Mucosa of descending colon (tissue), 3 donors: ENCODE measurements at regions not wholly inside any gene's neighbourhood (a gene's known extent, or its start where the extent isn't known, plus 50 kb on each side); places are given as distances from the start of the nearest gene placed in this dataset.
"Not testable (repeated sequence)": the region's sequence is repeated elsewhere in the genome, so short reads cannot be mapped to it uniquely, and the experiment has no call there.

Experiments used
- ATAC-seq: fragments of 200-7000 bp; cut with Tn5 transposase; one replicate; pipeline ENCODE4 v1.9.1; 2020; ENCODE audit warnings: mild to moderate bottlenecking, moderate library complexity
- DNase-seq, 3 donors: peaks; one replicate each; pipeline ENCODE4 v3.0.0-alpha.2; 2020
- H3K36me3 ChIP-seq: fragments of 200-600 bp; one replicate; pipeline ENCODE4 v1.8.0; 2021; ENCODE audit warnings: low read depth, mild to moderate bottlenecking
- H3K4me1 ChIP-seq: fragments of 200-600 bp; one replicate; pipeline ENCODE4 v1.8.0; 2021; ENCODE audit warnings: low read depth, mild to moderate bottlenecking
- H3K4me3 ChIP-seq: fragments of 200-600 bp; one replicate; pipeline ENCODE4 v1.8.0; 2021; ENCODE audit warnings: mild to moderate bottlenecking
- H3K9me3 ChIP-seq: fragments of 200-600 bp; one replicate; pipeline ENCODE4 v1.8.0; 2021; ENCODE audit warnings: mild to moderate bottlenecking
- CTCF ChIP-seq: fragments of 200-600 bp; IDR thresholded peaks from one replicate; pipeline ENCODE4 v1.8.0; 2022; ENCODE audit warnings: antibody characterized with exemption, mild to moderate bottlenecking
- intact Hi-C, 2 donors: fragments of 100-400 bp; cut with DNase I in 1 of 2; cut with micrococcal nuclease in 1 of 2; formaldehyde crosslinking; loops; one replicate each; pipeline versions ENCODE4 v1.11.0 to v1.11.1; 2022; cut with DNase I, micrococcal nuclease
- donor health status: DM: no; HTN: no; CAD: no; lungs with moderate emphysema.
- donor health status: DM: no; HTN: no; CAD: no.
- donor health status: DM: no; HTN: yes; CAD: no.

- H3K4me1 ChIP-seq: no peaks in the 10 kb centered on the region
- H3K9me3 ChIP-seq: peaks cover 31% of the 10 kb centered on the region
- no peak for TF ChIP-seq CTCF
- no peak overlapping the region for H3K4me3 ChIP-seq
- intact Hi-C loops: no loop called here
- H3K36me3 ChIP-seq: no peaks in the 10 kb centered on the region
- no peak for ATAC-seq
- no peak for DNase-seq
These were observed 1197.0 kb upstream of the AUTS2 start for GRCh38 chr7:68401313-68401712.

GRCh38 chr7:68406480-68406879 lies 1191.8 kb upstream of the AUTS2 start:
- H3K36me3 ChIP-seq: no peaks in the 10 kb centered on the region
- no peak for ATAC-seq
- intact Hi-C loops: no loop called here
- H3K4me3 ChIP-seq: no peak overlapping the region
- H3K4me1 ChIP-seq: no peaks in the 10 kb centered on the region
- H3K9me3 ChIP-seq: peaks cover 5% of the 10 kb centered on the region
- TF ChIP-seq CTCF: no peak
- no peak for DNase-seq

- no peak for TF ChIP-seq CTCF
- no peaks in the 10 kb centered on the region for H3K36me3 ChIP-seq
- DNase-seq: no peak
- H3K4me1 ChIP-seq: no peaks in the 10 kb centered on the region
- no peak for ATAC-seq
- intact Hi-C loops: no loop called here
- peaks cover 5% of the 10 kb centered on the region for H3K9me3 ChIP-seq
- H3K4me3 ChIP-seq: no peak overlapping the region
These were observed 1190.8 kb upstream of the AUTS2 start for GRCh38 chr7:68407460-68407859.

- DNase-seq (no peak), ATAC-seq (no peak)
- intact Hi-C loops: no loop called here
- TF ChIP-seq CTCF: no peak
- Histone ChIP-seq H3K9me3 (peaks cover under 1% of the 10 kb centered on the region), H3K36me3 (no peaks in the 10 kb centered on the region), H3K4me1 (no peaks in the 10 kb centered on the region), H3K4me3 (no peak overlapping the region)
These were observed 1189.4 kb upstream of the AUTS2 start for GRCh38 chr7:68408873-68409272.

- no peak for DNase-seq
- Histone ChIP-seq H3K4me1 (no peaks in the 10 kb centered on the region), H3K36me3 (no peaks in the 10 kb centered on the region), H3K4me3 (no peak overlapping the region), H3K9me3 (peaks cover 4% of the 10 kb centered on the region)
- ATAC-seq: no peak
- no peak for TF ChIP-seq CTCF
- intact Hi-C loops: no loop called here
These were observed 1188.4 kb upstream of the AUTS2 start for GRCh38 chr7:68409851-68410250.

GRCh38 chr7:68410693-68411092 lies 1187.6 kb upstream of the AUTS2 start:
- H3K9me3 ChIP-seq, H3K4me3 ChIP-seq, DNase-seq, intact Hi-C loops, ATAC-seq, H3K36me3 ChIP-seq, H3K4me1 ChIP-seq: not testable (repeated sequence)
